ENCODE measurements at regions not wholly inside any gene's neighbourhood (a gene's known extent, or its start where the extent isn't known, plus 50 kb on each side); places are given as distances from the start of the nearest gene placed in this dataset.

DNA sequence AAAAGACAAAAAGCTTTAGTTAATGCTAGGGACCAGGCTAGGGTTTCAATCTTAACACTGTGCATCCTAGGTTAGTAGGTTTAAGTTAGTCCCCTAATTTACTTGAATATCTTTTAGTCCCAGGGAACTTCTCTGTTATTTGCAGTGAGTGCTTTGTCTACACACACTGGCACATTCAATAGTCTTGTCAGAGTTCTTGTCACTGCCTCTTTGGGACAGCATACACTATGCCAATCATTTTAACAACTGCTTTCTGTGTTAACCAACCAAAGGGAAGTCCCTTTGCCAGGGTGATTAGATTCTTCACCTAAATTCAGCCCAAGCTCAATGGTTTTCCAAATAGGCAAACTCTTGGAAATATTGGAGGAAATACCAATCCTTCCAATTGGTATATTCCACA, 221.8 kb upstream of the IGFBP7 start:
- no peak overlapping the region for H3K4me3 ChIP-seq (ENCODE audit: low read depth, low read length)
- no peaks in the 10 kb centered on the region for H3K9me3 ChIP-seq (ENCODE audit: control insufficient read depth, insufficient read depth, low read depth, low read length)
- TF ChIP-seq KLF7 (tag by site-specific recombination; IDR thresholded peaks at IDR 0.05; ENCODE audit: borderline replicate concordance), result no peak
- no peak for TF ChIP-seq REPIN1 (tag by site-specific recombination; IDR thresholded peaks at IDR 0.05; ENCODE audit: low read depth)
- no peak for TF ChIP-seq ZNF555 (tag by site-specific recombination; conservative IDR thresholded peaks at IDR 0.05)
- TF ChIP-seq, protein P1, sequence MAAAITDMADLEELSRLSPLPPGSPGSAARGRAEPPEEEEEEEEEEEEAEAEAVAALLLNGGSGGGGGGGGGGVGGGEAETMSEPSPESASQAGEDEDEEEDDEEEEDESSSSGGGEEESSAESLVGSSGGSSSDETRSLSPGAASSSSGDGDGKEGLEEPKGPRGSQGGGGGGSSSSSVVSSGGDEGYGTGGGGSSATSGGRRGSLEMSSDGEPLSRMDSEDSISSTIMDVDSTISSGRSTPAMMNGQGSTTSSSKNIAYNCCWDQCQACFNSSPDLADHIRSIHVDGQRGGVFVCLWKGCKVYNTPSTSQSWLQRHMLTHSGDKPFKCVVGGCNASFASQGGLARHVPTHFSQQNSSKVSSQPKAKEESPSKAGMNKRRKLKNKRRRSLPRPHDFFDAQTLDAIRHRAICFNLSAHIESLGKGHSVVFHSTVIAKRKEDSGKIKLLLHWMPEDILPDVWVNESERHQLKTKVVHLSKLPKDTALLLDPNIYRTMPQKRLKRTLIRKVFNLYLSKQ (tag by site-specific recombination; IDR thresholded peaks at IDR 0.05; ENCODE audit: borderline replicate concordance), result no peak
- no peak for TF ChIP-seq ZNF302 (tag by site-specific recombination; IDR thresholded peaks at IDR 0.05; ENCODE audit: low read depth)
- no peak for TF ChIP-seq ZNF214 (tag by site-specific recombination; IDR thresholded peaks at IDR 0.05; ENCODE audit: borderline replicate concordance)
- H3K27ac ChIP-seq (ENCODE audit: extremely low read depth, low read depth, low read length), result no peak overlapping the region
- H3K36me3 ChIP-seq (ENCODE audit: control insufficient read depth in 2 of 2, insufficient read depth in 1 of 2, low read length in 2 of 2), result no peaks in the 10 kb centered on the region
- H3K4me1 ChIP-seq (ENCODE audit: control insufficient read depth, insufficient read depth, low read length), result no peaks in the 10 kb centered on the region
- ChIA-PET POLR2A (no interaction called here), CTCF (interaction anchor here (0.6 kb wide), 1 partner anchor 168 kb away, joined by 3 read pairs; no protein-coding TSS in a partner anchor)

DNA sequence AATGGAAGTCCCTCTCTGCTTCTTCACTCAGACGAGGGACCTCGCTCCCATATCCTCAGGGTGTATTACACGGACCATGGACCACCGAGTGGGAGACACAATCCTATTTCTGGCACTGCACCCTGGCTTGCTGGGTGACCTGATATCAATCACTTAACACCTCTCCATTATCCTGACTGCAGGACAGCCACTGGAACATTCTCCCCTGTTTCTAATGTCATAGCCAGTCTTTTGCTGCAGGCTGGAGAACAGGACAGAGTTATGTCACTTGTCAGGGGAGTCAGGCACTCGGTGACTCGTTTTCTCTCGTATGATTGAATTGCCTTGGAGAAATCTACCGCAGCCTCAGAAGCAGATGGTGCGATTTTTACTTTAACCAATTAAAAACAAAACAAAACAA, 219.1 kb upstream of the IGFBP7 start:
- Histone ChIP-seq H3K4me3 (ENCODE audit: low read depth, low read length) (no peak overlapping the region), H3K36me3 (ENCODE audit: control insufficient read depth in 2 of 2, insufficient read depth in 1 of 2, low read length in 2 of 2) (no peaks in the 10 kb centered on the region), H3K27ac (ENCODE audit: extremely low read depth, low read depth, low read length) (no peak overlapping the region), H3K9me3 (ENCODE audit: control insufficient read depth, insufficient read depth, low read depth, low read length) (no peaks in the 10 kb centered on the region), H3K4me1 (ENCODE audit: control insufficient read depth, insufficient read depth, low read length) (no peaks in the 10 kb centered on the region)
- TF ChIP-seq KLF9 (tag by site-specific recombination; IDR thresholded peaks at IDR 0.05; ENCODE audit: low read depth) (no peak), OSR2 (tag by site-specific recombination; IDR thresholded peaks at IDR 0.05) (no peak), ZNF354C (tag by site-specific recombination; IDR thresholded peaks at IDR 0.05; ENCODE audit: borderline replicate concordance, low read depth) (no peak), ZNF654 (tag by site-specific recombination; IDR thresholded peaks at IDR 0.05; ENCODE audit: low read depth) (no peak), ZNF600 (tag by site-specific recombination; IDR thresholded peaks at IDR 0.05) (no peak), ZNF335 (tag by site-specific recombination; conservative IDR thresholded peaks at IDR 0.05) (no peak)
- TF ChIP-seq, protein P2, sequence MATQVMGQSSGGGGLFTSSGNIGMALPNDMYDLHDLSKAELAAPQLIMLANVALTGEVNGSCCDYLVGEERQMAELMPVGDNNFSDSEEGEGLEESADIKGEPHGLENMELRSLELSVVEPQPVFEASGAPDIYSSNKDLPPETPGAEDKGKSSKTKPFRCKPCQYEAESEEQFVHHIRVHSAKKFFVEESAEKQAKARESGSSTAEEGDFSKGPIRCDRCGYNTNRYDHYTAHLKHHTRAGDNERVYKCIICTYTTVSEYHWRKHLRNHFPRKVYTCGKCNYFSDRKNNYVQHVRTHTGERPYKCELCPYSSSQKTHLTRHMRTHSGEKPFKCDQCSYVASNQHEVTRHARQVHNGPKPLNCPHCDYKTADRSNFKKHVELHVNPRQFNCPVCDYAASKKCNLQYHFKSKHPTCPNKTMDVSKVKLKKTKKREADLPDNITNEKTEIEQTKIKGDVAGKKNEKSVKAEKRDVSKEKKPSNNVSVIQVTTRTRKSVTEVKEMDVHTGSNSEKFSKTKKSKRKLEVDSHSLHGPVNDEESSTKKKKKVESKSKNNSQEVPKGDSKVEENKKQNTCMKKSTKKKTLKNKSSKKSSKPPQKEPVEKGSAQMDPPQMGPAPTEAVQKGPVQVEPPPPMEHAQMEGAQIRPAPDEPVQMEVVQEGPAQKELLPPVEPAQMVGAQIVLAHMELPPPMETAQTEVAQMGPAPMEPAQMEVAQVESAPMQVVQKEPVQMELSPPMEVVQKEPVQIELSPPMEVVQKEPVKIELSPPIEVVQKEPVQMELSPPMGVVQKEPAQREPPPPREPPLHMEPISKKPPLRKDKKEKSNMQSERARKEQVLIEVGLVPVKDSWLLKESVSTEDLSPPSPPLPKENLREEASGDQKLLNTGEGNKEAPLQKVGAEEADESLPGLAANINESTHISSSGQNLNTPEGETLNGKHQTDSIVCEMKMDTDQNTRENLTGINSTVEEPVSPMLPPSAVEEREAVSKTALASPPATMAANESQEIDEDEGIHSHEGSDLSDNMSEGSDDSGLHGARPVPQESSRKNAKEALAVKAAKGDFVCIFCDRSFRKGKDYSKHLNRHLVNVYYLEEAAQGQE (tag by site-specific recombination; IDR thresholded peaks at IDR 0.05), result no peak
- CTCF ChIA-PET, result no interaction called here
- POLR2A ChIA-PET, result no interaction called here

DNA sequence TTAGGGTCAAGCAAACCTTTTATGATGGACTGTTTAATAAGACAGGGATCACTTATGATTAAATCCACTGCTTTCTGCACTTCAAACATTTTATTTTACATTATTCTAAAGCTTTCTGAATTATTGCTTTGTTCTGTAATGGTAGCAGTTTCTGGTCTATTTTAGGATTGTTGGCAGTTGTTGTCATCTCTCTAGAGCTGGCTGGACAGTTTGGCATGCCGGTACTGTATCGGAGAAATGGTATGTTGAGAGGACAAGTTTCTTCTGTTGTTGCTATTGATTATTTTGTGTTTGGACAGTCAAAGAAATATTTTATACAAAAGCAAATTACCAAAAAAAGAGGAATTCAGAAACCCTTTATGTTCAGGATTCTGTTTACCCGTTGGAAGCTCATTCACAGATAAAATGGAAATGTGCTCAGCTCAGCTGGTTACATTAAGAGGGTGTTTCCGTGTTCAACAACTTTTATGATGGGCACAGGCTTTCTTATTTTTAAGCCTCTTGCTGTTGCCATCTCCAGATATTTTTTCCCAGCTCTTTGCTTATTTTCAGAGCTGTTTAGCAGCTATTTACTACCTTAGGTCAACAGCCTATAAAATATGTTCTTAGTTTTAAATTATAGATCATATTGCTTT, 214.6 kb upstream of the IGFBP7 start:
- H3K4me1 ChIP-seq (ENCODE audit: control insufficient read depth, insufficient read depth, low read length), result no peaks in the 10 kb centered on the region
- H3K36me3 ChIP-seq (ENCODE audit: control insufficient read depth in 2 of 2, insufficient read depth in 1 of 2, low read length in 2 of 2), result no peaks in the 10 kb centered on the region
- ChIA-PET CTCF (no interaction called here), POLR2A (no interaction called here)
- no peaks in the 10 kb centered on the region for H3K9me3 ChIP-seq (ENCODE audit: control insufficient read depth, insufficient read depth, low read depth, low read length)
- no peak overlapping the region for H3K27ac ChIP-seq (ENCODE audit: extremely low read depth, low read depth, low read length)
- TF ChIP-seq GLIS2 (tag by site-specific recombination; IDR thresholded peaks at IDR 0.05) (no peak), GFI1B (tag by site-specific recombination; IDR thresholded peaks at IDR 0.05) (no peak), SCRT2 (tag by site-specific recombination; IDR thresholded peaks at IDR 0.05) (no peak), ZNF664 (tag by site-specific recombination; IDR thresholded peaks at IDR 0.05) (no peak), KLF8 (tag by site-specific recombination; IDR thresholded peaks at IDR 0.05) (no peak)
- TF ChIP-seq, protein P3, sequence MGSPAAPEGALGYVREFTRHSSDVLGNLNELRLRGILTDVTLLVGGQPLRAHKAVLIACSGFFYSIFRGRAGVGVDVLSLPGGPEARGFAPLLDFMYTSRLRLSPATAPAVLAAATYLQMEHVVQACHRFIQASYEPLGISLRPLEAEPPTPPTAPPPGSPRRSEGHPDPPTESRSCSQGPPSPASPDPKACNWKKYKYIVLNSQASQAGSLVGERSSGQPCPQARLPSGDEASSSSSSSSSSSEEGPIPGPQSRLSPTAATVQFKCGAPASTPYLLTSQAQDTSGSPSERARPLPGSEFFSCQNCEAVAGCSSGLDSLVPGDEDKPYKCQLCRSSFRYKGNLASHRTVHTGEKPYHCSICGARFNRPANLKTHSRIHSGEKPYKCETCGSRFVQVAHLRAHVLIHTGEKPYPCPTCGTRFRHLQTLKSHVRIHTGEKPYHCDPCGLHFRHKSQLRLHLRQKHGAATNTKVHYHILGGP (tag by site-specific recombination; IDR thresholded peaks at IDR 0.05), result no peak
- H3K4me3 ChIP-seq (ENCODE audit: low read depth, low read length), result no peak overlapping the region
